ENCODE measurements at regions not wholly inside any gene's neighbourhood (a gene's known extent, or its start where the extent isn't known, plus 50 kb on each side); places are given as distances from the start of the nearest gene placed in this dataset.

DNA sequence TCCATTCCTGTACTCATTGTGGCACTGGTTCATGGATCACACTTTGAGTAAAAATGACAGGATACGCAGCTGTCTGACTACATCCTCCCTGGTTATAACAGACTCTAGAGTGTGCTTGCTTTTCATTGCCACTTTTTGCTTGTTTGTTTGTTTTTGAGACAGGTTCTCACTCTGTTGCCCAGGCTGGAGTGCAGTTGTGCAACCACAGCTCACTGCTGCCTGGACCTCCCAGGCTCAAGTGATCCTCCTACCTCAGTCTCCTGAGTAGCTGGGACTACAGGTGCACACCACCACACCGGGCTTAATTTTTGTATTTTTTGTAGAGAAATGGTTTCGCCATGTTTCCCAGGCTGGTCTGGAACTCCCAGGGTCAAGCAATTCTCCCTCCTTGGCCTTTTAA lies 89.3 kb upstream of the ROBO2 start:
- TF ChIP-seq, protein P1, sequence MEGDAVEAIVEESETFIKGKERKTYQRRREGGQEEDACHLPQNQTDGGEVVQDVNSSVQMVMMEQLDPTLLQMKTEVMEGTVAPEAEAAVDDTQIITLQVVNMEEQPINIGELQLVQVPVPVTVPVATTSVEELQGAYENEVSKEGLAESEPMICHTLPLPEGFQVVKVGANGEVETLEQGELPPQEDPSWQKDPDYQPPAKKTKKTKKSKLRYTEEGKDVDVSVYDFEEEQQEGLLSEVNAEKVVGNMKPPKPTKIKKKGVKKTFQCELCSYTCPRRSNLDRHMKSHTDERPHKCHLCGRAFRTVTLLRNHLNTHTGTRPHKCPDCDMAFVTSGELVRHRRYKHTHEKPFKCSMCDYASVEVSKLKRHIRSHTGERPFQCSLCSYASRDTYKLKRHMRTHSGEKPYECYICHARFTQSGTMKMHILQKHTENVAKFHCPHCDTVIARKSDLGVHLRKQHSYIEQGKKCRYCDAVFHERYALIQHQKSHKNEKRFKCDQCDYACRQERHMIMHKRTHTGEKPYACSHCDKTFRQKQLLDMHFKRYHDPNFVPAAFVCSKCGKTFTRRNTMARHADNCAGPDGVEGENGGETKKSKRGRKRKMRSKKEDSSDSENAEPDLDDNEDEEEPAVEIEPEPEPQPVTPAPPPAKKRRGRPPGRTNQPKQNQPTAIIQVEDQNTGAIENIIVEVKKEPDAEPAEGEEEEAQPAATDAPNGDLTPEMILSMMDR (IDR thresholded peaks at IDR 0.05; ENCODE audit: low read depth, low read length): no peak
- DNase-seq (ENCODE audit: low read depth in 2 of 2): no peak
- no peak overlapping the region for H3K4me3 ChIP-seq (replicated peaks in 1 of 2; ENCODE audit: low read depth in 2 of 2, low read length in 2 of 2)

GRCh38 chr3:76954412-76954811 lies 85.5 kb upstream of the ROBO2 start:
- TF ChIP-seq, protein P1 (IDR thresholded peaks at IDR 0.05; ENCODE audit: low read depth, low read length): no peak
- H3K4me3 ChIP-seq (replicated peaks in 1 of 2; ENCODE audit: low read depth in 2 of 2, low read length in 2 of 2): no peak overlapping the region
- no peak for DNase-seq (ENCODE audit: low read depth in 2 of 2)

DNA sequence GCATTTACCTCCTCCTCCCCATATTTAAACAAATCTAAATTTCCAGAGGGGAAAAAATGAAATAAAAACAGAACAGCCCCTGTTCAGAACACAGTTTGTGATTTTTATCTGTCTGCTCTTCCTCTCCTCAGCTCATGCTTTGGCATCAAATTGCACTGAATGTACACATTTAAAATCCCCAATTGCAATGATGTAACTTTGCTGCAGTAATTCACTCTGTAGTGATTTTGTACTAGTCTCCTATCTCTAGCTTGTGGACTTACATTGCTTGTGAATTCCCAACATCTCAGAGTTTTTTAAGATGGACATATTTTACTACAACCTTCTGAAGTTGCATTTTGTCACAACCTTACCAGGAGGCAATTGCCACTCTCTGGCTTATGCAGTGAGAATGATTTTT lies 81.6 kb upstream of the ROBO2 start:
- TF ChIP-seq, protein P1 (IDR thresholded peaks at IDR 0.05; ENCODE audit: low read depth, low read length): no peak
- DNase-seq (ENCODE audit: low read depth in 2 of 2): no peak
- no peak overlapping the region for H3K4me3 ChIP-seq (replicated peaks in 1 of 2; ENCODE audit: low read depth in 2 of 2, low read length in 2 of 2)

GRCh38 chr3:76958861-76959260 lies 81.0 kb upstream of the ROBO2 start:
- no peak overlapping the region for H3K4me3 ChIP-seq (replicated peaks in 1 of 2; ENCODE audit: low read depth in 2 of 2, low read length in 2 of 2)
- TF ChIP-seq, protein P1 (IDR thresholded peaks at IDR 0.05; ENCODE audit: low read depth, low read length): no peak
- no peak for DNase-seq (ENCODE audit: low read depth in 2 of 2)

DNA sequence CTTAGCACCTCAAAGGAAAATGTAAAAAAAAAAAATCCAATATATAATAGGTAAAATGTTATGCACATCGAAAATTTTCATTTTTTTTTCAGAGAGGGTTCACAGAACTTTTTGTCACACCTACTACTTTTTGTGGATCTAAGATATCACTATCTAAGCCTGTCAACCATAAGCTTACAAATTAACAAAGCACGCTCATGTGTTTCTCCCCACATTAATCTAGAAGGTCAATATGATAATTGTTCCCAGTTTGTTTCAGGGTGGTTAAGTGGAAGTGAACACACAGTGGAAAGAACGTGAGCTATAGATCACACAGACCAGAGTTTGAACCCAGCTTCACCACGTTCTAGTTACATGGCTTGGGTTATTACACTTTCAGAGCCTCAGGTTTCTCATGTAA lies 78.6 kb upstream of the ROBO2 start:
- TF ChIP-seq, protein P1 (IDR thresholded peaks at IDR 0.05; ENCODE audit: low read depth, low read length): no peak
- no peak for DNase-seq (ENCODE audit: low read depth in 2 of 2)
- no peak overlapping the region for H3K4me3 ChIP-seq (replicated peaks in 1 of 2; ENCODE audit: low read depth in 2 of 2, low read length in 2 of 2)

DNA sequence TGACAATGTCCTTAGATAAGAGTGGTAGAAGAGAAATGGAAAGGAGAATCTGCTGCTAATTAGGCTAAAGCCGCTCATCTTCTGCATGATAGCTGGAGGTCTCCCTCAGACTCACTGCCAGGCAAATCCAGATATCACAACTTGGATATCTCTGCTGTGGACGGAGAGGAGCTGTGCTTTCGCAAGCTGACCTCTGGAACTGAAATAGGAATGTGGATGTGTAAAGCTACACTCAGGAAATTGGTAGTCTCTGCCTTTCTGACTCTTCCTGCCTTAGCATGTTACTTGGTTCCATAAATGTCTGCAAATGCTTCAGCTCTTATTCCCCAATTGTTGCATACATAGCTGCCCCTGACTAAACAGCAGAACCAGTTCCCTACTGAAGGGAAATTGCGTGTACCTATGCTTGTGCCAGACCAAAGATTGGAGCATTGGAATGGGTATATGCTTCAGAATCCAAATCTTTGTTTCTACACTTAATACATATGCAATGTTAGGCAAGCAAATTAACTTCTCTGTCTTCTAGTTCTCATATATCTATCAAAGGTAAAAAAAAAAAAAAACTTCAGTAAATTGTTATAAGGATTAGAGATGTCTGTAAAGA lies 74.7 kb upstream of the ROBO2 start:
- TF ChIP-seq, protein P1 (IDR thresholded peaks at IDR 0.05; ENCODE audit: low read depth, low read length): no peak
- DNase-seq (ENCODE audit: low read depth in 2 of 2): no peak
- no peak overlapping the region for H3K4me3 ChIP-seq (replicated peaks in 1 of 2; ENCODE audit: low read depth in 2 of 2, low read length in 2 of 2)

DNA sequence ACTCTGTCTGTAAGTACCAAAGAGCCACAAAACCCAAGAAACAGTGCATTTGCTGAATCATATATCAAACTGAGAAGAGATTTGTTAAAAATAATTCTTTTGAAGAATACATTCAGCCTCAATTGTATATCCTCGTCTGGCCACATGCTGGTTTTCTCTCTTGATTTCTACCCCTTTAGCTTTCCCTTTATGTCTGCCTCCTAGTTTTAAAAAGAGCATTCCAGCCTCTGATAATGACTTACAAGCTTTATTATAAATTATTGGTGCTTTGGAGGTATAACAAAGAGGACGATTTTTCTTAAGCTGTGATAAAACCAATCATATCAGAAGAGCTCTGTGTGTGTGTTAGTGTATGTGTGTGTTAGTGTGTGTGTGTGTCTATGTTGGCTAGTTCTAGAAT lies 70.4 kb upstream of the ROBO2 start:
- TF ChIP-seq, protein P1 (IDR thresholded peaks at IDR 0.05; ENCODE audit: low read depth, low read length): no peak
- no peak overlapping the region for H3K4me3 ChIP-seq (replicated peaks in 1 of 2; ENCODE audit: low read depth in 2 of 2, low read length in 2 of 2)
- DNase-seq (ENCODE audit: low read depth in 2 of 2): no peak

All from cardiac fibroblast (primary cell).